GM21515 (cell line): ENCODE measurements at regions not wholly inside any gene's neighbourhood (a gene's known extent, or its start where the extent isn't known, plus 50 kb on each side); places are given as distances from the start of the nearest gene placed in this dataset.
"Not testable (repeated sequence)": the region's sequence is repeated elsewhere in the genome, so short reads cannot be mapped to it uniquely, and the experiment has no call there.

Source experiments
- ATAC-seq: cut with Tn5 transposase; IDR thresholded peaks from one replicate; pipeline ENCODE4 v1.9.1; 2021; ENCODE audit not compliant: unreplicated experiment

DNA sequence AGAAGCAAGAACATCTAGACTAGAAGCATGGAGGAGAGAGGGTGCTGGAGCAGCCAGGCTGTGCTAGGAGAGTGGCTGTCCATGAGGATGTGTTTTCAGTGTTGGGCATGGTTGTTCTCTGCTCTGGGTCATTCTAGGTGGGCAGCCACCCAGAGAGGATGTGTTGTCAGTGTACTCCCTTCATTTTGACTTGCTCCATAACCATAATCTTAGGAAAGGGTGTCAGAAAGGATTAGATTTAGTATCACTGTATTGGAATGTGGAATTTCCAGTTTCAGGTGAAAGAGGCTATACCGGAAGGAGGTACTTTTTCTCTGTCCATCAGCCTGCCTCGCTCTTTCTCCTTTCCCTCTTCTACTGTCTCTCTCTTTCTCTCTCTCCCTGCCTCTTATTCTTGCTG is 474.5 kb upstream of the PODXL start:
- ATAC-seq = no peak

GRCh38 chr7:132030086-132030568 is 473.7 kb upstream of the PODXL start:
- ATAC-seq = no peak

DNA sequence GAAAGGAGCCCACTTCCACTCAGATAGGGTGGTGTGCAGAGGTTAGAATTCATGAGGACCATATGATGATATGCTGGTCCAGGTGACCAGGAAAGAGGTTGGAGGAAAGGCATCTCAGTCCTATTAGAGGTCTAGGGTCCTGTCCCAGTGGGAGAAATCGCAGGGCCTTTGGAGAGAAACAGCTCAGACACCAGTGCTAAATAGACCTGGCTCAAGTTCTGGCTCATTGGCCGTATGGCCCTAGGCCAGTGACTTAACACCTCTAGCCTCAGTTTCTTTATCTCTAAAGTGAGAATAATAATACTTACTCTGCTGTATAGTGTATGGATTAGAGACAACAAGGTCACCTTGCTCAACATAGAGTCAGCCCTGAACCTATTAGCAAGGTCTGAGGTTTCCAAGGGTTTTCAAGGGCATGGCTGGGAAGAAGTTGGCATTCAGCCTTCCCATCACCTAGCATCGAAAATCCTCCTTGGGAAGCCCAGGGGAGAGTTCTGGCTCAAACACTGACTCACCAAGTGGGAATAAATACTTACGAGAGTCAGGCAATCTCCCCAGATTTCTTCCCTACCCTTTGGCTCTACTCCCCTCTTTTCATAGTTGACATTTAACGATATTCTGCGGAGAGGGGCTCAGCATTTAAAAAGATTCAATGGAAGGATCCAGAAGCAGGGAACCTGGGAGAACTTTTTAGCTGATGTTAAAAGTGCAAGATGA is 473.1 kb upstream of the PODXL start:
- no peak for ATAC-seq

GRCh38 chr7:132028144-132028920 is 471.9 kb upstream of the PODXL start:
- no peak for ATAC-seq

DNA sequence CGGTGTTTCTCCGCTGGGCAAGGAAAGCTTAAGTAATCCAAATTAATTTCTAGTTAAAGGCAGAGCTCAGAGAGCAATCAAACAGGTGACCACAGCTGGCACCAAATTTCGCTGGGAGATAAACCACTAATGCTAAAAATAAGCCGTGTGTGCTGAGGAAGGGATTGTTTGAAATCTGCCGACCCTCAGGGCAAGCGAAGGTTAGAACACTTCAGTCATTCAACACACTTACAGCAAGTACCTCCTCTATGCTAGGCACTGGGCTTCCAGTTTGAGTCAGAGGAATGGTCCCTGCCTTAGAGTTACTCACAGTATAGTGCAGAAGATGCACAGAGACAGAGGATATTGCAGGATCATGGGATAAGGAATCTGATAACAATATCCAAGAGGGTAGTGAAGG is 467.9 kb upstream of the PODXL start:
- ATAC-seq = no peak

GRCh38 chr7:132023466-132023865 is 467.0 kb upstream of the PODXL start:
- ATAC-seq = no peak

DNA sequence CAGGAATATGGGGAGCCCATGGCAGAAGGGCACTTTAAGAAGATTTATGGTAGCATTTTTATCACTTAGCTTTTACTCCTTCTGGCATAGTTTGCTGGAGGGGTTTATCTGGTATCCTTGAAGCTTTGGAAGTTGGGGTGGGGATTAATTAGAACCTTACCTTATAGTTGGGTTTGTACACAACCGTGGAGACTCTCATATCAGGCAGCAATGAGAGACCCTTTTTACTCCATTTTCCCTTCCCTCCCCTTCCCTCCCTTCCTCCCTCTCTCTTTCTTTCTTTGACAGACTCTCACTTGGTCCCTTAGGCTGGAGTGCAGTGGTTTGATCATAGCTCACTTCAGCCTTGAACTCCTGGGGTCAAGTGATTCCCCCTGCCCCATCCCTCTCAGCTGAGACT is 465.8 kb upstream of the PODXL start:
- ATAC-seq = no peak

GRCh38 chr7:132019703-132020102 is 463.3 kb upstream of the PODXL start:
- no peak for ATAC-seq

GRCh38 chr7:132009778-132010177 is 453.4 kb upstream of the PODXL start:
- no peak for ATAC-seq

GRCh38 chr7:132004529-132004928 is 448.1 kb upstream of the PODXL start:
- ATAC-seq = no peak

- ATAC-seq = no peak
Observed at GRCh38 chr7:132002343-132002968, 446.0 kb upstream of the PODXL start.

GRCh38 chr7:132001146-132001545 is 444.7 kb upstream of the PODXL start:
- ATAC-seq = no peak

DNA sequence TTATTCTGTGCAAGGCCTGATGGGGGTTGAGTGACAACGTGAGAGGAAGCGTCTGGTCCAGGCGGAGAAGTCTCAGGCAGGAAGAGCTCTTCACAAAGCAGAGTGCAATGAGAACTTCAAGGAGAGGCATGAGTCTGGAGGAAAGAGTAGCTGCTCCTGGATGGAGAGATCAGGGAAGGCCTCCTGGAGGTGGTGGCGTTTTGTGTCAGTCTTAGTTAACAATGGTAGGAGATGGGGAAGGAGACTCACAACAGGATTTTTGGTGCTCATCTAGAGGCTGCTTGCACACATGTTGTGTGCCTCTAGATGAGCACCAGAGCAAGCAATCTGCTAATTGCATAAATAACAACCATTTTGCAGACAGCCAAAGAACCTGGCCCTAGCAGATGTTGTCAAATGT is 442.8 kb upstream of the PODXL start:
- ATAC-seq = no peak

DNA sequence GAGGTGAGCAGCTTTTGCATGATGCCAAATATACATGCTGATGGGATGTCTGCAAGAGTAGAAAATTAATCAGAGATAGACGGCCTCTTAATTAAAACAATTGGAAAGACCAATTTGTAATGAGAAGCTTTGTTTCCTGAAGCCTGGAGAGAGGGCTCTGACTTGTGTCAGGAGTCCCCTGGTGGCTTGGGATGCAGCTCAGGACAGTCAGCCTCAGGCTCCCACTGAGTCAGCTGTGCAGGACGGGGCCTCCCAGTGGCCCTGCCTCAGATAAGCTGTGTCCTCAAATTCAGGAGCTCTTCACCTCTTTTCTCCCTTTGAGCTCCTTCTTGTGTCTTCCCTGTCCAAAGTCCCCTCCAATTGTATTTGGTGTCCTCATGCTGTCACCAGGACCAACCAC is 438.9 kb upstream of the PODXL start:
- ATAC-seq = no peak

- not testable (repeated sequence) for ATAC-seq
Observed at GRCh38 chr7:131981069-131981468, 424.6 kb upstream of the PODXL start.

DNA sequence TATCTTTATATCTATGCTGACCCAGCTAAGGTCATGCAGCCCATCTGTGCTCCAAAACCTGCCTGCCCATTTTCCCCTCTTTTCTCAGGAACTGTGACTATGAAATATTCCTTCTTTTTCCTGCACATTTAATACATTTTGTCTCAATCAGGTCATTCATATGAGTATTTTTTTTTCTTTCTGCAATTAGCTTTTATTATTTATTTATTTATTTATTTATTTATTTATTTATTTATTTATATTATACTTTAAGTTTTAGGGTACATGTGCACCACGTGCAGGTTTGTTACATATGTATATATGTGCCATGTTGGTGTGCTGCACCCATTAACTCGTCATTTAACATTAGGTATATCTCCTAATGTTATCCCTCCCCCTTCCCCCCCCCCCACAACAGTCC is 421.7 kb upstream of the PODXL start:
- ATAC-seq = not testable (repeated sequence)

- no peak for ATAC-seq
Observed at GRCh38 chr7:131976411-131976810, 420.0 kb upstream of the PODXL start.

GRCh38 chr7:131974671-131975070 is 418.2 kb upstream of the PODXL start:
- no peak for ATAC-seq

GRCh38 chr7:131972251-131972650 is 415.8 kb upstream of the PODXL start:
- ATAC-seq = no peak

DNA sequence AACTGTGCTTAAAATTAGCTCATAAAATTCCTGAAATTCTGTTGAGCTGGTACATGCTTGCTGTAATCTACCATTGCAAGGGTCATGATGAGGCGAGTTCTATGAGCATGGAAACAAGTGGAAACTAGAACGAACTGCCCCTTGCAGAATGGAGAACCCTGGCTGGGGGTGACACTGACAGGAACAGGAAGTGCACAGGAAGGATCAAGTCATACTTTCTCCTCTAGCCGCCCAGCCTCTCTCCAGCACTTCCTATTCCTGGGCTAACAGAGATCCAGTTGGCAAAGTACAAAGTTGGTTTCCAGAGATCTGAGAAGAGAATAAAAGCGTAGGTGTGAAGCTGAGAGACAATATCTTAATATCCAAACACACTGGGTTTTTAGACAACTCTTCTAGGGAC is 414.2 kb upstream of the PODXL start:
- ATAC-seq = no peak

- no peak for ATAC-seq
Observed at GRCh38 chr7:131969560-131969959, 413.1 kb upstream of the PODXL start.

- no peak for ATAC-seq
Observed at GRCh38 chr7:131967216-131967730, 410.8 kb upstream of the PODXL start.
